ENCODE measurements at regions not wholly inside any gene's neighbourhood (a gene's known extent, or its start where the extent isn't known, plus 50 kb on each side); places are given as distances from the start of the nearest gene placed in this dataset.

DNA sequence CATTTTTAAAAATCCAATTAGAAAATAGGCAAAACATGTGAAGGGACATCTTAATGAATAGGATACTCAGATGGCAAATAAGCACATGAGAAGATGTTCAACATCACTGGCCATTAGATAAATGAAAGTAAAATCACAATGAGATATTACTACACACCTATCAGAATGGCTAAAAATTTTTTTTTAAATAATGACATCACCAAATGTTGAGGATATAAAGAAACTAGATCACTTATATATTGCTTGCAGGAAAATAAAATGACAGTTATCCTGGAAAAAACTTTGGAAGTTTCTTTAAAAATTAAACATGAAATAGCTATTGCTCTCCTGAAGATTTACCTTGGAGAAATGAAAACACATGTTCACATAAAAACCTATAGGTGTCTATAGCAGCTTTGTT, 127.8 kb downstream of the ALOX5 start:
- H3K79me2 ChIP-seq (ENCODE audit: insufficient read depth, low read length): no peaks in the 10 kb centered on the region
- H3K4me3 ChIP-seq (ENCODE audit: low read length, poor library complexity, severe bottlenecking): no peak overlapping the region
- H3K9me2 ChIP-seq (replicated peaks; ENCODE audit: low read depth, low read length): no peaks in the 10 kb centered on the region
- H2AFZ ChIP-seq (ENCODE audit: low read length): no peak overlapping the region
- H3K9me3 ChIP-seq (ENCODE audit: insufficient read depth, low read depth, low read length): no peaks in the 10 kb centered on the region
- TF ChIP-seq EZH2phosphoT487 (IDR thresholded peaks at IDR 0.05; ENCODE audit: borderline replicate concordance) (no peak), CTCF (conservative IDR thresholded peaks at IDR 0.05; ENCODE audit: low read length) (no peak)
- H3K4me1 ChIP-seq (ENCODE audit: insufficient read depth, low read length, poor library complexity, severe bottlenecking): no peaks in the 10 kb centered on the region
- no peaks in the 10 kb centered on the region for H3F3A ChIP-seq (ENCODE audit: low read depth)
- H3K4me2 ChIP-seq (ENCODE audit: low read depth, low read length, poor library complexity, severe bottlenecking): no peak overlapping the region
- H4K20me1 ChIP-seq (ENCODE audit: insufficient read depth, low read length, poor library complexity, severe bottlenecking): no peaks in the 10 kb centered on the region
- H3K36me3 ChIP-seq (ENCODE audit: insufficient read depth, low read length): no peaks in the 10 kb centered on the region
- no peak overlapping the region for H3K9ac ChIP-seq (ENCODE audit: low read depth, low read length, poor library complexity, severe bottlenecking)
- no peaks in the 10 kb centered on the region for H3K27me3 ChIP-seq (ENCODE audit: insufficient read depth, low read length, poor library complexity, severe bottlenecking)

DNA sequence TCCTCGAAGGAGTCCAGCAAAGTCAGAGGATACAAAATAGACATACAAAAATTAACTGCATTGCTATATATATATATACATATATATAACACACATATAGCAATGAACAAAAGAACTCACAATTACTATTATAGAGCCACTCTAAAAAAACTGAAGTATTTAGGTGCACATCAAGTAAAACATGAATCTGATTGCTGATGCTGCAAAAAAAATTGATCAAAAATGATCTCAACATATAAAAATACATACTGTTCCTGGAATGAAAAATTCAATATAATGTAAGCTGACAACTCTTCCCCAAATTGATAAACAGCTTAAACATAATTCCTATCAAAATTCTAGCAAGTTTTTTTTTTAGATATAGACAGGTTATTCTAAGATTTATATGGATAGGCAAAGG, 126.8 kb downstream of the ALOX5 start:
- no peak for TF ChIP-seq EZH2phosphoT487 (IDR thresholded peaks at IDR 0.05; ENCODE audit: borderline replicate concordance)
- no peak for TF ChIP-seq CTCF (conservative IDR thresholded peaks at IDR 0.05; ENCODE audit: low read length)
- Histone ChIP-seq H3K4me2 (ENCODE audit: low read depth, low read length, poor library complexity, severe bottlenecking) (no peak overlapping the region), H3K79me2 (ENCODE audit: insufficient read depth, low read length) (no peaks in the 10 kb centered on the region), H2AFZ (ENCODE audit: low read length) (no peak overlapping the region), H3K4me3 (ENCODE audit: low read length, poor library complexity, severe bottlenecking) (no peak overlapping the region), H3K9me3 (ENCODE audit: insufficient read depth, low read depth, low read length) (no peaks in the 10 kb centered on the region), H3K9me2 (replicated peaks; ENCODE audit: low read depth, low read length) (no peaks in the 10 kb centered on the region), H3K4me1 (ENCODE audit: insufficient read depth, low read length, poor library complexity, severe bottlenecking) (no peaks in the 10 kb centered on the region), H3K27me3 (ENCODE audit: insufficient read depth, low read length, poor library complexity, severe bottlenecking) (no peaks in the 10 kb centered on the region), H3K36me3 (ENCODE audit: insufficient read depth, low read length) (no peaks in the 10 kb centered on the region), H3K9ac (ENCODE audit: low read depth, low read length, poor library complexity, severe bottlenecking) (no peak overlapping the region), H3F3A (ENCODE audit: low read depth) (no peaks in the 10 kb centered on the region), H4K20me1 (ENCODE audit: insufficient read depth, low read length, poor library complexity, severe bottlenecking) (no peaks in the 10 kb centered on the region)

GRCh38 chr10:45500304-45500703, 126.3 kb downstream of the ALOX5 start:
- Histone ChIP-seq H3K4me2 (ENCODE audit: low read depth, low read length, poor library complexity, severe bottlenecking) (no peak overlapping the region), H3K79me2 (ENCODE audit: insufficient read depth, low read length) (no peaks in the 10 kb centered on the region), H3K27me3 (ENCODE audit: insufficient read depth, low read length, poor library complexity, severe bottlenecking) (no peaks in the 10 kb centered on the region), H4K20me1 (ENCODE audit: insufficient read depth, low read length, poor library complexity, severe bottlenecking) (no peaks in the 10 kb centered on the region), H3F3A (ENCODE audit: low read depth) (no peaks in the 10 kb centered on the region), H3K4me3 (ENCODE audit: low read length, poor library complexity, severe bottlenecking) (no peak overlapping the region), H3K36me3 (ENCODE audit: insufficient read depth, low read length) (no peaks in the 10 kb centered on the region), H3K9me2 (replicated peaks; ENCODE audit: low read depth, low read length) (no peaks in the 10 kb centered on the region), H2AFZ (ENCODE audit: low read length) (no peak overlapping the region), H3K9me3 (ENCODE audit: insufficient read depth, low read depth, low read length) (peaks cover 2% of the 10 kb centered on the region; the same call in 1 of the 2 replicates), H3K4me1 (ENCODE audit: insufficient read depth, low read length, poor library complexity, severe bottlenecking) (no peaks in the 10 kb centered on the region), H3K9ac (ENCODE audit: low read depth, low read length, poor library complexity, severe bottlenecking) (no peak overlapping the region)
- no peak for TF ChIP-seq EZH2phosphoT487 (IDR thresholded peaks at IDR 0.05; ENCODE audit: borderline replicate concordance)
- no peak for TF ChIP-seq CTCF (conservative IDR thresholded peaks at IDR 0.05; ENCODE audit: low read length)
